ENCODE measurements at regions not wholly inside any gene's neighbourhood (a gene's known extent, or its start where the extent isn't known, plus 50 kb on each side); places are given as distances from the start of the nearest gene placed in this dataset.

DNA sequence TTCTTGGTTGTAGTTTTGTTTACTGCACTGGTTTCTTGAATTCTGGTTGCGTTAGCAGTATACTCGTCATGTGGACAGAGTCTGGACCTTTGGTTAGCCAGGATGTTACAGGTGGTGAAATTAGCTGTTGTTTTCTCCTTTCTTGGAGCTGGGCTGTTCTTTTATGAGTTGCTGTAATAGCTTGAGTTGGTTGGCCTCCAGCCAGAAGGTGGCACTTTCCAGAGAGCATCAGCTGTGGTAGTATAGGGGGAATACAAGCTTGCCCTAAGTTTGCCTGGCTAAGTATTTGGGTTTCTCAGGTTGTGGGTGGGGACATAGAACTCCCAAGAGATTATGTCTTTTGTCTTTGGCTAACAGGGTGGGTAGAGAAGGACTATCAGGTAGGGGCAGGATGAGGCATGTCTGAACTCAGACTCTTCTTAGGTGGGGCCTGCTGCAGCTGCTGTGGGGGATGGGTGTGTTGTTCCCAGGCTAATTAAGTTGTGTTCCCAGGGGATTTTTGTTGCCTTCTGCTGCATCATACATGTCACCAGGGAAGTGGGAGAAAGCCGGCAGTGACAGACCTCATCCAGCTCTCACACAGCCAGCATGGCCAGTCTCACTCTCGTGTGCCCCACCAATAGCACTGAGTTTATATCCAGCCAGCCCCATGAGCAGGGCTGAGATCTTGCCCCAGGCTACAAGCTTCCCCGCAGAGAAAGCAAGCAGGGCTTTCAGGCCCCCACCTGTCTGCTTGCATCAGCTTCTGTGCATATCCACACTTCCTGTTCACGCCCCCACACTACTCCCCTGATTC lies 246.7 kb upstream of the TPK1 start:
- DNase-seq (ENCODE audit: low spot score): no peak
- WGBS (ENCODE audit: low lambda C conversion rate, missing lambda C conversion rate): 87% methylated on average over 6 of the region's 6 CpGs
- no peaks in the 10 kb centered on the region for H3K9me2 ChIP-seq (replicated peaks; ENCODE audit: insufficient read depth)
- H3K27ac ChIP-seq: no peak overlapping the region
- no peaks in the 10 kb centered on the region for H4K20me1 ChIP-seq (ENCODE audit: insufficient read depth, poor library complexity, severe bottlenecking)
- no peaks in the 10 kb centered on the region for H3K9me3 ChIP-seq (ENCODE audit: low read depth)
- no peak overlapping the region for H2AFZ ChIP-seq
- no peak for TF ChIP-seq EZH2 (IDR thresholded peaks at IDR 0.05; ENCODE audit: borderline replicate concordance)
- no peak for TF ChIP-seq EZH2phosphoT487 (IDR thresholded peaks at IDR 0.05; ENCODE audit: low read depth, severe bottlenecking, unreplicated experiment)
- TF ChIP-seq, protein P1, sequence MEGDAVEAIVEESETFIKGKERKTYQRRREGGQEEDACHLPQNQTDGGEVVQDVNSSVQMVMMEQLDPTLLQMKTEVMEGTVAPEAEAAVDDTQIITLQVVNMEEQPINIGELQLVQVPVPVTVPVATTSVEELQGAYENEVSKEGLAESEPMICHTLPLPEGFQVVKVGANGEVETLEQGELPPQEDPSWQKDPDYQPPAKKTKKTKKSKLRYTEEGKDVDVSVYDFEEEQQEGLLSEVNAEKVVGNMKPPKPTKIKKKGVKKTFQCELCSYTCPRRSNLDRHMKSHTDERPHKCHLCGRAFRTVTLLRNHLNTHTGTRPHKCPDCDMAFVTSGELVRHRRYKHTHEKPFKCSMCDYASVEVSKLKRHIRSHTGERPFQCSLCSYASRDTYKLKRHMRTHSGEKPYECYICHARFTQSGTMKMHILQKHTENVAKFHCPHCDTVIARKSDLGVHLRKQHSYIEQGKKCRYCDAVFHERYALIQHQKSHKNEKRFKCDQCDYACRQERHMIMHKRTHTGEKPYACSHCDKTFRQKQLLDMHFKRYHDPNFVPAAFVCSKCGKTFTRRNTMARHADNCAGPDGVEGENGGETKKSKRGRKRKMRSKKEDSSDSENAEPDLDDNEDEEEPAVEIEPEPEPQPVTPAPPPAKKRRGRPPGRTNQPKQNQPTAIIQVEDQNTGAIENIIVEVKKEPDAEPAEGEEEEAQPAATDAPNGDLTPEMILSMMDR (IDR thresholded peaks at IDR 0.05; ENCODE audit: poor library complexity): no peak
- H3K79me2 ChIP-seq: no peaks in the 10 kb centered on the region
- H3K4me1 ChIP-seq (ENCODE audit: insufficient read depth): no peaks in the 10 kb centered on the region
- H3K36me3 ChIP-seq (replicated peaks; ENCODE audit: insufficient read depth, low read depth): no peaks in the 10 kb centered on the region
- no peak overlapping the region for H3K4me2 ChIP-seq
- H3K4me3 ChIP-seq: no peak overlapping the region
- no peaks in the 10 kb centered on the region for H3K27me3 ChIP-seq

DNA sequence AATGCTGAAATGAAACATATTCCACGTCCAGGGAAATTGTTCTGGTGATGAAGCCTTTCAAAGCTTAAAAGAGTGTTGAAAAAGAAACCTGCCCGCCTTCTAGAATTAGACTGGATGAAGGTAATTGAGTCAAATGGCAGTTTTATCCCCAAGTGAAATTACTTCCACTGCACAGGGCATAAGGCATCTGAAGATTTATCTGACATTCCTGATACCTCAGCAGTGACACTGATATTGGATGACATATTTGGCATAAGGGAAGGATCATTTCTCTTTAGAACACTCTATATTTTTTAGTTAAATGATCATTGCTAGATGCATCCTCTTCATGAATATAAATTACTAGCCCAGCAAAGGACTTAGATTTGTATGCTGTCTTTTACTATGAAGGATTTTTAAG lies 229.6 kb upstream of the TPK1 start:
- no peaks in the 10 kb centered on the region for H3K36me3 ChIP-seq (replicated peaks; ENCODE audit: insufficient read depth, low read depth)
- H2AFZ ChIP-seq: no peak overlapping the region
- no peaks in the 10 kb centered on the region for H4K20me1 ChIP-seq (ENCODE audit: insufficient read depth, poor library complexity, severe bottlenecking)
- no peaks in the 10 kb centered on the region for H3K79me2 ChIP-seq
- no peaks in the 10 kb centered on the region for H3K9me2 ChIP-seq (replicated peaks; ENCODE audit: insufficient read depth)
- DNase-seq (ENCODE audit: low spot score): no peak
- TF ChIP-seq, protein P1 (IDR thresholded peaks at IDR 0.05; ENCODE audit: poor library complexity): no peak
- no peak for TF ChIP-seq EZH2 (IDR thresholded peaks at IDR 0.05; ENCODE audit: borderline replicate concordance)
- TF ChIP-seq EZH2phosphoT487 (IDR thresholded peaks at IDR 0.05; ENCODE audit: low read depth, severe bottlenecking, unreplicated experiment): no peak
- 60% methylated on average over 2 of the region's 2 CpGs for WGBS (ENCODE audit: low lambda C conversion rate, missing lambda C conversion rate)
- no peak overlapping the region for H3K4me3 ChIP-seq
- H3K4me2 ChIP-seq: no peak overlapping the region
- H3K9me3 ChIP-seq (ENCODE audit: low read depth): no peaks in the 10 kb centered on the region
- no peaks in the 10 kb centered on the region for H3K27me3 ChIP-seq
- no peaks in the 10 kb centered on the region for H3K4me1 ChIP-seq (ENCODE audit: insufficient read depth)
- H3K27ac ChIP-seq: no peak overlapping the region

DNA sequence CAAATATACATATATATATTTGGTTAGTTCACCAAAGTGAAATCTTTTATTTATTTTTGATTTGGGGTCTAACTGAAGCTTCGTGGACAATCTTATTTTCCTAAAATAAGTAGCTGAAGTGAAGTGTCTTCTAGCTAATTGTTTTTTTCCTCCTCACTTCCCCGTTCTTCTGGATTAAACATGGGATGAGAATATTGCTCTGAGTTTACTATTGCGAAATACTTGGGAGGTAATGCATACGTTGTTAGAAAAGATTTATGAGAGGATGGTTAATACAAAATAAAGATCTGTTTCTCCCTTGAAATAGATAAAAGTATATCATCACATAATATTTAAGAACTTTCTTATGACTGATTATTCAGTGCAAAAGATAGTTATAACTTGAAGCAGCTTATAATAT lies 228.3 kb upstream of the TPK1 start:
- H3K4me1 ChIP-seq (ENCODE audit: insufficient read depth): no peaks in the 10 kb centered on the region
- DNase-seq (ENCODE audit: low spot score): no peak
- H3K36me3 ChIP-seq (replicated peaks; ENCODE audit: insufficient read depth, low read depth): no peaks in the 10 kb centered on the region
- no peaks in the 10 kb centered on the region for H3K9me2 ChIP-seq (replicated peaks; ENCODE audit: insufficient read depth)
- no peak overlapping the region for H3K4me3 ChIP-seq
- no peaks in the 10 kb centered on the region for H3K9me3 ChIP-seq (ENCODE audit: low read depth)
- no peaks in the 10 kb centered on the region for H4K20me1 ChIP-seq (ENCODE audit: insufficient read depth, poor library complexity, severe bottlenecking)
- H3K4me2 ChIP-seq: no peak overlapping the region
- H3K27ac ChIP-seq: no peak overlapping the region
- no peaks in the 10 kb centered on the region for H3K27me3 ChIP-seq
- H3K79me2 ChIP-seq: no peaks in the 10 kb centered on the region
- WGBS (ENCODE audit: low lambda C conversion rate, missing lambda C conversion rate): 72% methylated on average over 4 of the region's 4 CpGs
- H2AFZ ChIP-seq: no peak overlapping the region
- TF ChIP-seq, protein P1 (IDR thresholded peaks at IDR 0.05; ENCODE audit: poor library complexity): no peak
- no peak for TF ChIP-seq EZH2phosphoT487 (IDR thresholded peaks at IDR 0.05; ENCODE audit: low read depth, severe bottlenecking, unreplicated experiment)
- no peak for TF ChIP-seq EZH2 (IDR thresholded peaks at IDR 0.05; ENCODE audit: borderline replicate concordance)
